H1 (cell line): ENCODE measurements at regions not wholly inside any gene's neighbourhood (a gene's known extent, or its start where the extent isn't known, plus 50 kb on each side); places are given as distances from the start of the nearest gene placed in this dataset.

Experiments
- CTCF ChIA-PET: fragments of 300-600 bp; sonication (Branson Sonifier 250); formaldehyde crosslinking; loops from one replicate; lab custom pipeline; 2021; ENCODE audit not compliant: partially characterized antibody; lab: Charles Lee
- POLR2A ChIA-PET: fragments of 300-600 bp; sonication (Branson Sonifier 250); formaldehyde crosslinking; loops from one replicate; lab custom pipeline; 2021; ENCODE audit warnings: inconsistent platforms; ENCODE audit not compliant: partially characterized antibody; lab: Charles Lee
- DNase-seq, 2 experiments: peaks; one replicate each; pipeline versions ENCODE4 v3.0.0 to v3.0.0-alpha.2; 2010 to 2022; ENCODE audit warnings: low spot score in 2 of 2, low read depth in 1 of 2, mixed read lengths in 1 of 2
- FAIRE-seq: peaks from 2 replicates; lab custom pipeline; 2011; peaks lifted over from hg19 to GRCh38; lab: Jason Lieb, UNC
- H2AFZ ChIP-seq: 2 replicates; pipeline ENCODE4 v1.8.1; 2012; ENCODE audit warnings: low read length, inconsistent platforms
- H2AK5ac ChIP-seq: 2 replicates; pipeline ENCODE4 v1.6.1; 2013; ENCODE audit warnings: low read depth, low read length
- H2BK120ac ChIP-seq: replicated peaks from 2 replicates; pipeline ENCODE3; 2013; ENCODE audit warnings: low read depth, low read length, inconsistent platforms
- H2BK12ac ChIP-seq: 2 replicates; pipeline ENCODE4 v1.6.1; 2013; ENCODE audit warnings: low read depth, low read length
- H2BK15ac ChIP-seq: 2 replicates; pipeline ENCODE4 v1.6.1; 2013; ENCODE audit warnings: low read length
- H2BK20ac ChIP-seq: 2 replicates; pipeline ENCODE4 v1.6.1; 2013; ENCODE audit warnings: low read length
- H2BK5ac ChIP-seq: 2 replicates; pipeline ENCODE4 v1.6.1; 2013; ENCODE audit warnings: low read depth, low read length
- H3K14ac ChIP-seq: 2 replicates; pipeline ENCODE4 v1.6.1; 2013; ENCODE audit warnings: inconsistent platforms; ENCODE audit not compliant: insufficient read length
- H3K18ac ChIP-seq: 2 replicates; pipeline ENCODE4 v1.6.1; 2013; ENCODE audit warnings: low read length; ENCODE audit errors: extremely low read depth
- H3K23ac ChIP-seq: 2 replicates; pipeline ENCODE4 v1.6.1; 2013; ENCODE audit warnings: inconsistent platforms; ENCODE audit not compliant: insufficient read length
- H3K23me2 ChIP-seq: 2 replicates; pipeline ENCODE4 v1.6.1; 2013; ENCODE audit warnings: low read depth, low read length
- H3K27ac ChIP-seq: 2 replicates; pipeline ENCODE4 v1.6.1; 2011; ENCODE audit warnings: low read depth, low read length, inconsistent platforms
- H3K27me3 ChIP-seq, 4 experiments: replicated peaks in 1 of 4; 1 replicate in 1 of 4; 2 replicates in 3 of 4; pipeline versions ENCODE4 v1.6.1 to v1.8.1; 2011 to 2013; ENCODE audit warnings: low read length in 3 of 4, mild to moderate bottlenecking in 3 of 4, inconsistent platforms in 2 of 4, mixed read lengths in 2 of 4, moderate library complexity in 1 of 4; ENCODE audit not compliant: control insufficient read depth in 3 of 4, insufficient read depth in 3 of 4; ENCODE audit errors: extremely low read depth in 1 of 4
- H3K36me3 ChIP-seq, 4 experiments: 2 replicates each; pipeline versions ENCODE4 v1.6.1 to v1.8.1; 2011 to 2013; ENCODE audit warnings: mild to moderate bottlenecking in 4 of 4, low read length in 3 of 4, moderate library complexity in 2 of 4, control low read depth in 1 of 4, inconsistent platforms in 1 of 4; ENCODE audit not compliant: insufficient read depth in 4 of 4, control insufficient read depth in 2 of 4
- H3K4ac ChIP-seq: replicated peaks from 2 replicates; pipeline ENCODE3; 2013; ENCODE audit warnings: low read length, low read depth, mixed read lengths, inconsistent platforms; ENCODE audit not compliant: insufficient read length
- H3K4me1 ChIP-seq, 4 experiments: replicated peaks in 1 of 4; 1 replicate in 1 of 4; 2 replicates in 3 of 4; pipeline versions ENCODE4 v1.6.1 to v1.8.1; 2011 to 2013; ENCODE audit warnings: low read length in 3 of 4, inconsistent platforms in 2 of 4, mixed read lengths in 1 of 4; ENCODE audit not compliant: insufficient read depth in 4 of 4, control insufficient read depth in 3 of 4
- H3K4me2 ChIP-seq, 2 experiments: 2 replicates each; pipeline versions ENCODE4 v1.6.1 to v1.8.1; 2011 to 2013; ENCODE audit warnings: low read depth in 2 of 2, low read length in 2 of 2, control low read depth in 1 of 2, inconsistent platforms in 1 of 2, mild to moderate bottlenecking in 1 of 2; ENCODE audit not compliant: insufficient read depth in 1 of 2
- H3K4me3 ChIP-seq, 4 experiments: fragments of 200-600, 300-600 bp in 1 of 4; sonication (generic), shearing (Covaris generic), sonication (Bioruptor Twin) in 1 of 4; 2 replicates each; pipeline versions ENCODE4 v1.5.1 to v1.8.1; 2011 to 2016; ENCODE audit warnings: low read length in 4 of 4, low read depth in 3 of 4, control low read depth in 2 of 4, inconsistent platforms in 2 of 4, mild to moderate bottlenecking in 2 of 4, mixed read lengths in 1 of 4, moderate library complexity in 1 of 4; ENCODE audit not compliant: insufficient read depth in 2 of 4; ENCODE audit errors: extremely low read depth in 1 of 4
- H3K56ac ChIP-seq: replicated peaks from 2 replicates; pipeline ENCODE3; 2013; ENCODE audit warnings: low read depth, mild to moderate bottlenecking, mixed read lengths, low read length, inconsistent platforms; ENCODE audit not compliant: insufficient read length
- H3K79me1 ChIP-seq: 2 replicates; pipeline ENCODE4 v1.6.1; 2013; ENCODE audit warnings: low read depth, low read length, control low read depth
- H3K79me2 ChIP-seq, 2 experiments: 2 replicates each; pipeline versions ENCODE4 v1.6.1 to v1.8.1; 2012 to 2013; ENCODE audit warnings: low read length in 2 of 2, mild to moderate bottlenecking in 2 of 2, inconsistent platforms in 1 of 2; ENCODE audit not compliant: insufficient read depth in 2 of 2, control insufficient read depth in 1 of 2
- H3K9ac ChIP-seq, 4 experiments: replicated peaks in 1 of 4; 1 replicate in 1 of 4; 2 replicates in 3 of 4; pipeline versions ENCODE4 v1.6.1 to v1.8.1; 2011 to 2013; ENCODE audit warnings: low read depth in 3 of 4, low read length in 3 of 4, control low read depth in 2 of 4, mild to moderate bottlenecking in 2 of 4, moderate library complexity in 2 of 4, inconsistent platforms in 1 of 4; ENCODE audit errors: extremely low read depth in 1 of 4
- H3K9me3 ChIP-seq, 2 experiments: 2 replicates each; pipeline versions ENCODE4 v1.6.1 to v1.8.1; 2012 to 2013; ENCODE audit warnings: mild to moderate bottlenecking in 2 of 2, moderate library complexity in 2 of 2, control low read depth in 1 of 2, inconsistent platforms in 1 of 2, low read depth in 1 of 2, low read length in 1 of 2, mixed read lengths in 1 of 2; ENCODE audit not compliant: insufficient read depth in 2 of 2
- H4K20me1 ChIP-seq, 2 experiments: replicated peaks in 1 of 2; 2 replicates each; pipeline versions ENCODE3 to v1.8.1; 2011 to 2013; ENCODE audit warnings: inconsistent platforms in 2 of 2, low read length in 2 of 2, mild to moderate bottlenecking in 1 of 2; ENCODE audit not compliant: insufficient read depth in 2 of 2, control insufficient read depth in 1 of 2
- H4K5ac ChIP-seq: 2 replicates; pipeline ENCODE4 v1.6.1; 2013; ENCODE audit warnings: low read length, low read depth, mixed read lengths, inconsistent platforms; ENCODE audit not compliant: insufficient read length
- H4K8ac ChIP-seq: 2 replicates; pipeline ENCODE4 v1.8.0; 2013; ENCODE audit warnings: mild to moderate bottlenecking, moderate library complexity, low read length, inconsistent platforms; ENCODE audit not compliant: insufficient read depth; ENCODE audit errors: extremely low read depth
- H4K91ac ChIP-seq: replicated peaks from 2 replicates; pipeline ENCODE3; 2013; ENCODE audit warnings: low read length, mixed read lengths, inconsistent platforms; ENCODE audit not compliant: insufficient read length
- CTBP2 ChIP-seq: IDR thresholded peaks from 2 replicates; pipeline ENCODE4 v1.7.0; 2011; ENCODE audit warnings: borderline replicate concordance, mild to moderate bottlenecking, moderate library complexity, mixed read lengths, low read length; ENCODE audit not compliant: insufficient read depth, insufficient read length
- EZH2 ChIP-seq: fragments of 200-600 bp; sonication (generic); IDR thresholded peaks from 2 replicates; pipeline ENCODE4 v1.7.1; 2012; ENCODE audit warnings: low read depth, mild to moderate bottlenecking, moderate library complexity, low read length, inconsistent platforms; ENCODE audit not compliant: severe bottlenecking
- SP2 ChIP-seq: IDR thresholded peaks from 2 replicates; pipeline ENCODE4 v1.6.1; 2012; ENCODE audit warnings: mild to moderate bottlenecking, low read length, inconsistent platforms
- TCF12 ChIP-seq: IDR thresholded peaks from 2 replicates; pipeline ENCODE4 v1.6.1; 2011; ENCODE audit warnings: low read depth, mild to moderate bottlenecking, low read length
- WGBS, 2 experiments: shearing (Covaris generic) in 1 of 2; methylation state at CpG; one replicate each; pipeline versions ENCODE4 v1.1.6 to v1.1.7; 2013 to 2015; ENCODE audit warnings: low lambda C conversion rate in 2 of 2, mixed read lengths in 2 of 2, inconsistent platforms in 1 of 2, low coverage in 1 of 2, missing lambda C conversion rate in 1 of 2; ENCODE audit not compliant: insufficient replicate concordance in 2 of 2, insufficient coverage in 1 of 2, insufficient read length in 1 of 2; ENCODE audit errors: extremely low coverage in 1 of 2, missing lambda C conversion rate in 1 of 2; 5-methylcytosine and 5-hydroxymethylcytosine counted together

GRCh38 chr2:220001751-220002150 lies 374.3 kb downstream of the SLC4A3 start:
- no peak overlapping the region for H3K23ac ChIP-seq
- H2AFZ ChIP-seq = no peak overlapping the region
- H4K91ac ChIP-seq = no peak overlapping the region
- peaks cover 0 to 5% (median 4%) of the 10 kb centered on the region in 4 experiments; a peak in 3 of 7 replicates for H3K4me1 ChIP-seq
- H2BK12ac ChIP-seq = no peak overlapping the region
- no peak overlapping the region for H3K4me3 ChIP-seq
- no peaks in the 10 kb centered on the region for H3K27me3 ChIP-seq
- DNase-seq = no peak
- no peak overlapping the region for H2BK5ac ChIP-seq
- ChIA-PET POLR2A (no interaction called here), CTCF (interaction anchor here (1.3 kb wide), 1 partner anchor 95 kb away, joined by 3 read pairs; no protein-coding TSS in a partner anchor)
- H3K4ac ChIP-seq = no peak overlapping the region
- H4K5ac ChIP-seq = no peak overlapping the region
- H3K9ac ChIP-seq = no peak overlapping the region
- H3K9me3 ChIP-seq = no peaks in the 10 kb centered on the region
- H4K8ac ChIP-seq = no peak overlapping the region
- H2BK20ac ChIP-seq = no peak overlapping the region
- H3K36me3 ChIP-seq = no peaks in the 10 kb centered on the region
- H2AK5ac ChIP-seq = no peak overlapping the region
- no peak overlapping the region for H3K4me2 ChIP-seq
- no peak overlapping the region for H3K18ac ChIP-seq
- WGBS, 2 experiments = 92% methylated on average over 3 of the region's 3 CpGs; no CpG with 5 or more reads in 1 of the 2 experiments
- no peaks in the 10 kb centered on the region for H4K20me1 ChIP-seq
- no peaks in the 10 kb centered on the region for H3K79me2 ChIP-seq
- H3K23me2 ChIP-seq = no peaks in the 10 kb centered on the region
- H2BK15ac ChIP-seq = no peak overlapping the region
- no peak overlapping the region for H2BK120ac ChIP-seq
- H3K79me1 ChIP-seq = no peaks in the 10 kb centered on the region
- H3K27ac ChIP-seq = no peak overlapping the region
- no peak for FAIRE-seq
- no peak overlapping the region for H3K56ac ChIP-seq
- H3K14ac ChIP-seq = no peak overlapping the region
- TF ChIP-seq CTBP2 (no peak), EZH2 (no peak), TCF12 (no peak), SP2 (no peak)
